Ishikawa (cell line): ENCODE measurements at regions not wholly inside any gene's neighbourhood (a gene's known extent, or its start where the extent isn't known, plus 50 kb on each side); places are given as distances from the start of the nearest gene placed in this dataset.

Experiments
- CEBPB ChIP-seq: IDR thresholded peaks from 2 replicates; pipeline ENCODE4 v1.6.1; 2012
- CREB1 ChIP-seq: IDR thresholded peaks from 2 replicates; pipeline ENCODE4 v1.6.1; 2012; ENCODE audit warnings: low read depth
- EGR1 ChIP-seq: IDR thresholded peaks from 2 replicates; pipeline ENCODE4 v1.6.1; 2012
- EP300 ChIP-seq: IDR thresholded peaks from 2 replicates; pipeline ENCODE4 v1.6.1; 2012; ENCODE audit warnings: borderline replicate concordance
- FOXM1 ChIP-seq: IDR thresholded peaks from 2 replicates; pipeline ENCODE4 v1.6.1; 2012; ENCODE audit warnings: low read depth, borderline replicate concordance
- NFIC ChIP-seq: IDR thresholded peaks from 2 replicates; pipeline ENCODE4 v1.6.1; 2012
- RAD21 ChIP-seq: IDR thresholded peaks from 2 replicates; pipeline ENCODE4 v1.6.1; 2012; ENCODE audit warnings: low read depth
- TAF1 ChIP-seq: IDR thresholded peaks from 2 replicates; pipeline ENCODE4 v1.6.1; 2012; ENCODE audit warnings: low read depth, mild to moderate bottlenecking
- TCF12 ChIP-seq: IDR thresholded peaks from 2 replicates; pipeline ENCODE4 v1.6.1; 2012; ENCODE audit warnings: low read depth
- TEAD4 ChIP-seq: IDR thresholded peaks from 2 replicates; pipeline ENCODE4 v1.6.1; 2012
- YY1 ChIP-seq: IDR thresholded peaks from 2 replicates; pipeline ENCODE4 v1.6.1; 2012; ENCODE audit warnings: low read depth
- ZBTB7A ChIP-seq: IDR thresholded peaks from 2 replicates; pipeline ENCODE4 v1.6.1; 2012; ENCODE audit warnings: low read depth
- TF ChIP-seq, protein P1 (sequence below): IDR thresholded peaks from 2 replicates; pipeline ENCODE4 v1.6.1; 2012
- TF ChIP-seq, protein P2 (sequence below): IDR thresholded peaks from 2 replicates; pipeline ENCODE4 v1.6.1; 2012; ENCODE audit warnings: low read depth, mild to moderate bottlenecking
- TF ChIP-seq, protein P3 (sequence below): IDR thresholded peaks from 2 replicates; pipeline ENCODE4 v1.6.1; 2012

DNA sequence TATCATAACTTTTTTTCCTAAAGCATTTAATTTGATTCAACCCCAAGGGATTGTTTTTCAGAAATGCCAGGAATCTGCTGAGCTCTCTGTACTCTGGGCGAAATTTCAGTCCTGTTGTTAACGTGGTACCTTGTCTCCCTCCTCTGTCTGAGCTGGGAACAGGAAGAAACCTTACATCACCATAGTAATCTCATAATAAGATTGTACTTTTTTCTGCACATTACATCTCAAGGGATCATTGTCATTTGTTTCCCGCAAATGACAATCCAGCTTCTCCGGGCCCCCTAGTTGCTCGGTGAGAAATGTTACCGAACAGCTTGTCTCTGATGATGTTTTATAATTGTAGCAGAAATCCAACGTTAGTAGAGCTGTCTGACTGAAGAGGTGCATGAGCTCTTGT lies 152.7 kb upstream of the ERCC4 start:
- TF ChIP-seq, protein P1, sequence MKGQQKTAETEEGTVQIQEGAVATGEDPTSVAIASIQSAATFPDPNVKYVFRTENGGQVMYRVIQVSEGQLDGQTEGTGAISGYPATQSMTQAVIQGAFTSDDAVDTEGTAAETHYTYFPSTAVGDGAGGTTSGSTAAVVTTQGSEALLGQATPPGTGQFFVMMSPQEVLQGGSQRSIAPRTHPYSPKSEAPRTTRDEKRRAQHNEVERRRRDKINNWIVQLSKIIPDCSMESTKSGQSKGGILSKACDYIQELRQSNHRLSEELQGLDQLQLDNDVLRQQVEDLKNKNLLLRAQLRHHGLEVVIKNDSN, result no peak
- TF ChIP-seq NFIC, result no peak
- no peak for TF ChIP-seq YY1
- TF ChIP-seq, protein P2, sequence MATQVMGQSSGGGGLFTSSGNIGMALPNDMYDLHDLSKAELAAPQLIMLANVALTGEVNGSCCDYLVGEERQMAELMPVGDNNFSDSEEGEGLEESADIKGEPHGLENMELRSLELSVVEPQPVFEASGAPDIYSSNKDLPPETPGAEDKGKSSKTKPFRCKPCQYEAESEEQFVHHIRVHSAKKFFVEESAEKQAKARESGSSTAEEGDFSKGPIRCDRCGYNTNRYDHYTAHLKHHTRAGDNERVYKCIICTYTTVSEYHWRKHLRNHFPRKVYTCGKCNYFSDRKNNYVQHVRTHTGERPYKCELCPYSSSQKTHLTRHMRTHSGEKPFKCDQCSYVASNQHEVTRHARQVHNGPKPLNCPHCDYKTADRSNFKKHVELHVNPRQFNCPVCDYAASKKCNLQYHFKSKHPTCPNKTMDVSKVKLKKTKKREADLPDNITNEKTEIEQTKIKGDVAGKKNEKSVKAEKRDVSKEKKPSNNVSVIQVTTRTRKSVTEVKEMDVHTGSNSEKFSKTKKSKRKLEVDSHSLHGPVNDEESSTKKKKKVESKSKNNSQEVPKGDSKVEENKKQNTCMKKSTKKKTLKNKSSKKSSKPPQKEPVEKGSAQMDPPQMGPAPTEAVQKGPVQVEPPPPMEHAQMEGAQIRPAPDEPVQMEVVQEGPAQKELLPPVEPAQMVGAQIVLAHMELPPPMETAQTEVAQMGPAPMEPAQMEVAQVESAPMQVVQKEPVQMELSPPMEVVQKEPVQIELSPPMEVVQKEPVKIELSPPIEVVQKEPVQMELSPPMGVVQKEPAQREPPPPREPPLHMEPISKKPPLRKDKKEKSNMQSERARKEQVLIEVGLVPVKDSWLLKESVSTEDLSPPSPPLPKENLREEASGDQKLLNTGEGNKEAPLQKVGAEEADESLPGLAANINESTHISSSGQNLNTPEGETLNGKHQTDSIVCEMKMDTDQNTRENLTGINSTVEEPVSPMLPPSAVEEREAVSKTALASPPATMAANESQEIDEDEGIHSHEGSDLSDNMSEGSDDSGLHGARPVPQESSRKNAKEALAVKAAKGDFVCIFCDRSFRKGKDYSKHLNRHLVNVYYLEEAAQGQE, result no peak
- TF ChIP-seq, protein P3, sequence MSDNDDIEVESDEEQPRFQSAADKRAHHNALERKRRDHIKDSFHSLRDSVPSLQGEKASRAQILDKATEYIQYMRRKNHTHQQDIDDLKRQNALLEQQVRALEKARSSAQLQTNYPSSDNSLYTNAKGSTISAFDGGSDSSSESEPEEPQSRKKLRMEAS, result no peak
- no peak for TF ChIP-seq CEBPB
- TF ChIP-seq CREB1, result no peak
- TF ChIP-seq TAF1, result no peak
- no peak for TF ChIP-seq FOXM1
- TF ChIP-seq ZBTB7A, result no peak
- TF ChIP-seq TCF12, result no peak
- no peak for TF ChIP-seq TEAD4
- TF ChIP-seq RAD21, result no peak
- no peak for TF ChIP-seq EP300

DNA sequence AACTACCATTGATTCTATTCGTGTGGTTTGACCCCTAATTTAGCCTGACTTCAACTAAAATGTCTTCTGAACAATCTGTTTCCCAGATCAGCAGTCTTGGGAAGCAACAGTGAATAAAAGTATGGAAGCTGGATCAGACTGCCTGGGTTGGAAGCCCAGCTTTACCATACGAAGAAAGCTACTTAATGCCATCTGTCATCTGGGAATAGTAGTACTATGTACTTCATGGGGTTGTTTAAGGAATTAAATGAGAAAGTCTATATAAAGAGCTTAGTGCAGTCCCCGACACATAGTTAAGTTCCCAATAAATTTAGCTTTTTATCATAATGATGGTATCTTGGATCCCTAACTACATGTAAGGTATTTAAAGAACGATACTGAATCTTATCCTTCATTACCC lies 151.5 kb upstream of the ERCC4 start:
- no peak for TF ChIP-seq TEAD4
- no peak for TF ChIP-seq ZBTB7A
- TF ChIP-seq, protein P3, result no peak
- TF ChIP-seq RAD21, result no peak
- TF ChIP-seq CEBPB, result no peak
- TF ChIP-seq EP300, result no peak
- no peak for TF ChIP-seq YY1
- TF ChIP-seq, protein P2, result no peak
- TF ChIP-seq, protein P1, result no peak
- TF ChIP-seq TAF1, result no peak
- no peak for TF ChIP-seq NFIC
- no peak for TF ChIP-seq FOXM1
- no peak for TF ChIP-seq EGR1
- no peak for TF ChIP-seq CREB1

DNA sequence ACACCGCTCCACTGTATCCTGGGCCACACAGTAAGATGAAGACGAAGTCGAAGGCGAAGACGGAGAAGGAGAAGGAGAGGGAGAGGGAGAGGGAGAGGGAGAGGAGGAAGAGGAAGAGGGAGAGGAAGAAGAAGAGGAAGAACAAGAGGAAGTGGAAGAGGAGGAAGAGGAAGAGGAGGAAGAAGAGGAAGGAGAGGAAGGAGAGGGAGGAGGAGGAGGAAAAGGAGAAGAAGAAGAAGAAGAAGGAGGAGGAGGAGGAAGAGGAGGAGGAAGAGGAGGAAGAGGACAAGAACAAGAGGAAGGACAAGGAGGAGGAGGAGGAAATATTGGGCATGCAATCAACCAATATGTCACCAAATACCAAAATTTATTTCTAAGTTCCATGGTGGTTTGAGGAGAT lies 149.5 kb upstream of the ERCC4 start:
- no peak for TF ChIP-seq YY1
- TF ChIP-seq TEAD4, result no peak
- no peak for TF ChIP-seq EP300
- TF ChIP-seq CEBPB, result no peak
- TF ChIP-seq, protein P3, result no peak
- no peak for TF ChIP-seq CREB1
- TF ChIP-seq, protein P1, result no peak

DNA sequence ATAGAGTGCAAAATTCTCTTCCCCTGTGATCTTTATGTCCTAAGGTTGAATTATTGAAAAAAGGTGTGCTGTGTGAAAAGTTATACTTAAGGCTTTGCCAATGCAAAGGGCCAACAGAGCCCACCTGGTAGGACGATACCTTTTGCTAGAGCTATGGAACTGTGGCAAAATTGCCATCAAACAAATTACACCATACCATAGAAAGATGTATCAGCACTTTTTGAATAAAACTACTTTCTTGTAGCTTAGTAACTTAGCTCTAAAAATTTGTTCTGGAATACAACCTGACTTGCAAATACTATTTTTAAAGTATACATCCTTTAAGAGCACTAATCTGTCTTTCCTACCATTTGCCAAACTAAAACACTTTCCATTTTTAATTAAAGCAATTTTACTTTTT lies 147.2 kb upstream of the ERCC4 start:
- no peak for TF ChIP-seq RAD21
- TF ChIP-seq, protein P1, result no peak
- no peak for TF ChIP-seq EP300
- no peak for TF ChIP-seq YY1
- no peak for TF ChIP-seq TAF1
- no peak for TF ChIP-seq CREB1
- TF ChIP-seq, protein P2, result no peak
- no peak for TF ChIP-seq EGR1
- TF ChIP-seq TEAD4, result no peak
- no peak for TF ChIP-seq CEBPB
